Endothelial cell (in vitro differentiated cells): ENCODE measurements at regions not wholly inside any gene's neighbourhood (a gene's known extent, or its start where the extent isn't known, plus 50 kb on each side); places are given as distances from the start of the nearest gene placed in this dataset.

Source experiments
- DNase-seq: peaks from one replicate; pipeline ENCODE4 v3.0.0; 2021; ENCODE audit warnings: low spot score
- H3K27ac Mint-ChIP-seq: one replicate; pipeline ENCODE4 v1.8.0; 2021; ENCODE audit warnings: mixed read lengths, inconsistent platforms; ENCODE audit not compliant: unreplicated experiment
- H3K27me3 Mint-ChIP-seq: one replicate; pipeline ENCODE4 v1.8.0; 2021; ENCODE audit warnings: mild to moderate bottlenecking, moderate library complexity, mixed read lengths, inconsistent platforms; ENCODE audit not compliant: unreplicated experiment
- H3K36me3 Mint-ChIP-seq: one replicate; pipeline ENCODE4 v1.8.0; 2021; ENCODE audit warnings: mild to moderate bottlenecking, low read depth, mixed read lengths, inconsistent platforms; ENCODE audit not compliant: unreplicated experiment
- H3K4me1 Mint-ChIP-seq: one replicate; pipeline ENCODE4 v1.8.0; 2021; ENCODE audit warnings: mild to moderate bottlenecking, mixed read lengths, inconsistent platforms; ENCODE audit not compliant: unreplicated experiment
- H3K4me3 Mint-ChIP-seq: one replicate; pipeline ENCODE4 v1.8.0; 2021; ENCODE audit warnings: mild to moderate bottlenecking, mixed read lengths, inconsistent platforms; ENCODE audit not compliant: unreplicated experiment
- H3K9me3 Mint-ChIP-seq: one replicate; pipeline ENCODE4 v1.8.0; 2021; ENCODE audit warnings: mixed read lengths, inconsistent platforms; ENCODE audit not compliant: unreplicated experiment
- CTCF ChIP-seq: fragments of 200-600 bp; sonication (generic); IDR thresholded peaks from one replicate; pipeline ENCODE4 v1.5.0; 2021; ENCODE audit warnings: antibody characterized with exemption; ENCODE audit not compliant: unreplicated experiment

- peaks cover 4% of the 10 kb centered on the region for H3K36me3 Mint-ChIP-seq
- peaks cover 4% of the 10 kb centered on the region for H3K9me3 Mint-ChIP-seq
- no peaks in the 10 kb centered on the region for H3K4me1 Mint-ChIP-seq
- TF ChIP-seq CTCF: no peak
- H3K27ac Mint-ChIP-seq: no peak overlapping the region
- H3K27me3 Mint-ChIP-seq: no peaks in the 10 kb centered on the region
- DNase-seq: no peak
- H3K4me3 Mint-ChIP-seq: no peak overlapping the region
Measured at GRCh38 chr7:77467408-77467807, 51.3 kb upstream of the GSAP start.

GRCh38 chr7:77466450-77466849 is 50.3 kb upstream of the GSAP start:
- H3K36me3 Mint-ChIP-seq: peaks cover 4% of the 10 kb centered on the region
- H3K27ac Mint-ChIP-seq: no peak overlapping the region
- H3K4me3 Mint-ChIP-seq: no peak overlapping the region
- no peaks in the 10 kb centered on the region for H3K27me3 Mint-ChIP-seq
- no peak for DNase-seq
- peaks cover under 1% of the 10 kb centered on the region for H3K4me1 Mint-ChIP-seq
- TF ChIP-seq CTCF: no peak
- peaks cover 4% of the 10 kb centered on the region for H3K9me3 Mint-ChIP-seq
